SK-N-SH treated with all-trans-retinoic acid at 6 μM for 48 hours (cell line): ENCODE measurements at regions not wholly inside any gene's neighbourhood (a gene's known extent, or its start where the extent isn't known, plus 50 kb on each side); places are given as distances from the start of the nearest gene placed in this dataset.
A peak's percentile ranks its signal among the peaks of the same experiment; 100 is the strongest.

Experiments used
- ATAC-seq: fragments of 200-7000 bp; cut with Tn5 transposase; 3 replicates; pipeline ENCODE4 v1.9.1; 2020; ENCODE audit warnings: mild to moderate bottlenecking, moderate library complexity
- ARNTL ChIP-seq: fragments of 450-650 bp; formaldehyde crosslinking; IDR thresholded peaks from 2 replicates; pipeline ENCODE4 v1.5.0; 2020; ENCODE audit warnings: low read depth, mild to moderate bottlenecking, moderate library complexity, borderline replicate concordance
- BACH2 ChIP-seq: fragments of 250-450 bp; sonication (Bioruptor Pico); IDR thresholded peaks from 2 replicates; pipeline ENCODE4 v1.9.0; 2021; ENCODE audit warnings: mild to moderate bottlenecking, borderline replicate concordance
- CSDC2 ChIP-seq: fragments of 250-450 bp; sonication (Bioruptor Pico); IDR thresholded peaks from 2 replicates; pipeline ENCODE4 v1.5.0; 2020; ENCODE audit warnings: mild to moderate bottlenecking, moderate library complexity
- CSRNP3 ChIP-seq: fragments of 250-450 bp; sonication (Bioruptor Pico); IDR thresholded peaks from 2 replicates; pipeline ENCODE4 v1.5.1; 2021; ENCODE audit warnings: mild to moderate bottlenecking, moderate library complexity
- ESRRG ChIP-seq: fragments of 250-450 bp; sonication (Bioruptor Pico); IDR thresholded peaks from 2 replicates; pipeline ENCODE4 v1.6.1; 2021; ENCODE audit warnings: mild to moderate bottlenecking
- GLIS3 ChIP-seq: fragments of 250-450 bp; sonication (Bioruptor Pico); IDR thresholded peaks from 2 replicates; pipeline ENCODE4 v1.5.0; 2020; ENCODE audit warnings: mild to moderate bottlenecking, moderate library complexity
- ISL1 ChIP-seq: fragments of 250-450 bp; sonication (Bioruptor Pico); IDR thresholded peaks from 2 replicates; pipeline ENCODE4 v2.1.2; 2022; ENCODE audit warnings: mild to moderate bottlenecking, moderate library complexity
- OSR1 ChIP-seq: fragments of 250-450 bp; sonication (Bioruptor Pico); IDR thresholded peaks from 2 replicates; pipeline ENCODE4 v1.8.0; 2022; ENCODE audit warnings: moderate library complexity, mild to moderate bottlenecking, inconsistent platforms
- POU6F1 ChIP-seq: fragments of 250-450 bp; sonication (Bioruptor Pico); IDR thresholded peaks from 2 replicates; pipeline ENCODE4 v1.8.0; 2021; ENCODE audit warnings: low read depth, mild to moderate bottlenecking, moderate library complexity, borderline replicate concordance
- PPARA ChIP-seq: fragments of 250-450 bp; sonication (Bioruptor Pico); IDR thresholded peaks from 2 replicates; pipeline ENCODE4 v1.5.0; 2020; ENCODE audit warnings: mild to moderate bottlenecking, borderline replicate concordance
- RARB ChIP-seq: fragments of 250-450 bp; sonication (Bioruptor Pico); IDR thresholded peaks from 2 replicates; pipeline ENCODE4 v1.8.0; 2021; ENCODE audit warnings: mild to moderate bottlenecking, moderate library complexity
- SNAI2 ChIP-seq: fragments of 250-450 bp; sonication (Bioruptor Pico); IDR thresholded peaks from 2 replicates; pipeline ENCODE4 v1.5.0; 2020; ENCODE audit warnings: mild to moderate bottlenecking, moderate library complexity
- TCF4 ChIP-seq: fragments of 250-450 bp; sonication (Bioruptor Pico); IDR thresholded peaks from 2 replicates; pipeline ENCODE4 v1.8.0; 2021; ENCODE audit warnings: mild to moderate bottlenecking, moderate library complexity, borderline replicate concordance
- TOX ChIP-seq: fragments of 250-450 bp; sonication (Bioruptor Pico); IDR thresholded peaks from 2 replicates; pipeline ENCODE4 v1.8.0; 2021; ENCODE audit warnings: mild to moderate bottlenecking, moderate library complexity, borderline replicate concordance
- ZC3H10 ChIP-seq: fragments of 250-450 bp; sonication (Bioruptor Pico); IDR thresholded peaks from 2 replicates; pipeline ENCODE4 v1.5.1; 2021; ENCODE audit warnings: mild to moderate bottlenecking, moderate library complexity
- ZFP3 ChIP-seq: fragments of 250-450 bp; sonication (Bioruptor Pico); IDR thresholded peaks from 2 replicates; pipeline ENCODE4 v1.5.0; 2020; ENCODE audit warnings: mild to moderate bottlenecking, moderate library complexity
- ZFP30 ChIP-seq: fragments of 450-650 bp; formaldehyde crosslinking; IDR thresholded peaks from 2 replicates; pipeline ENCODE4 v1.5.0; 2022; ENCODE audit warnings: mild to moderate bottlenecking, moderate library complexity
- ZNF565 ChIP-seq: fragments of 450-650 bp; formaldehyde crosslinking; conservative IDR thresholded peaks from 2 replicates; pipeline ENCODE4 v1.5.0; 2020; ENCODE audit warnings: low read depth, mild to moderate bottlenecking, moderate library complexity
- ZNF70 ChIP-seq: fragments of 450-650 bp; formaldehyde crosslinking; IDR thresholded peaks from 2 replicates; pipeline ENCODE4 v1.5.0; 2020; ENCODE audit warnings: mild to moderate bottlenecking, moderate library complexity
- ZNF8 ChIP-seq: fragments of 450-650 bp; formaldehyde crosslinking; IDR thresholded peaks from 2 replicates; pipeline ENCODE4 v1.5.0; 2020; ENCODE audit warnings: mild to moderate bottlenecking, moderate library complexity
- TF ChIP-seq, protein P1 (sequence below): fragments of 250-450 bp; sonication (Bioruptor Pico); IDR thresholded peaks from 2 replicates; pipeline ENCODE4 v1.8.0; 2020; ENCODE audit warnings: mild to moderate bottlenecking, moderate library complexity, borderline replicate concordance
- TF ChIP-seq, protein P2 (sequence below): fragments of 250-450 bp; sonication (Bioruptor Pico); IDR thresholded peaks from 2 replicates; pipeline ENCODE4 v1.5.0; 2020; ENCODE audit warnings: mild to moderate bottlenecking, moderate library complexity
- TF ChIP-seq, protein P3 (sequence below): fragments of 250-450 bp; sonication (Bioruptor Pico); IDR thresholded peaks from 2 replicates; pipeline ENCODE4 v1.5.1; 2020; ENCODE audit warnings: low read depth, mild to moderate bottlenecking, moderate library complexity

GRCh38 chr12:58479401-58479800 lies 440.9 kb downstream of the LRIG3 start:
- no peak for TF ChIP-seq CSRNP3 (CRISPR knock-in tag)
- no peak for TF ChIP-seq ZFP3 (CRISPR knock-in tag)
- no peak for TF ChIP-seq PPARA (CRISPR knock-in tag)
- TF ChIP-seq ZC3H10 (CRISPR knock-in tag), result no peak
- TF ChIP-seq, protein P1, sequence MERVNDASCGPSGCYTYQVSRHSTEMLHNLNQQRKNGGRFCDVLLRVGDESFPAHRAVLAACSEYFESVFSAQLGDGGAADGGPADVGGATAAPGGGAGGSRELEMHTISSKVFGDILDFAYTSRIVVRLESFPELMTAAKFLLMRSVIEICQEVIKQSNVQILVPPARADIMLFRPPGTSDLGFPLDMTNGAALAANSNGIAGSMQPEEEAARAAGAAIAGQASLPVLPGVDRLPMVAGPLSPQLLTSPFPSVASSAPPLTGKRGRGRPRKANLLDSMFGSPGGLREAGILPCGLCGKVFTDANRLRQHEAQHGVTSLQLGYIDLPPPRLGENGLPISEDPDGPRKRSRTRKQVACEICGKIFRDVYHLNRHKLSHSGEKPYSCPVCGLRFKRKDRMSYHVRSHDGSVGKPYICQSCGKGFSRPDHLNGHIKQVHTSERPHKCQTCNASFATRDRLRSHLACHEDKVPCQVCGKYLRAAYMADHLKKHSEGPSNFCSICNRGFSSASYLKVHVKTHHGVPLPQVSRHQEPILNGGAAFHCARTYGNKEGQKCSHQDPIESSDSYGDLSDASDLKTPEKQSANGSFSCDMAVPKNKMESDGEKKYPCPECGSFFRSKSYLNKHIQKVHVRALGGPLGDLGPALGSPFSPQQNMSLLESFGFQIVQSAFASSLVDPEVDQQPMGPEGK (CRISPR knock-in tag), result no peak
- TF ChIP-seq GLIS3 (CRISPR knock-in tag), result no peak
- no peak for TF ChIP-seq ZNF70 (CRISPR knock-in tag)
- TF ChIP-seq ARNTL (CRISPR knock-in tag), result no peak
- TF ChIP-seq ZNF565 (CRISPR knock-in tag), result no peak
- no peak for TF ChIP-seq POU6F1
- no peak for TF ChIP-seq ESRRG (CRISPR knock-in tag)
- no peak for TF ChIP-seq RARB
- no peak for TF ChIP-seq ZFP30 (CRISPR knock-in tag)
- TF ChIP-seq TCF4 (CRISPR knock-in tag), result no peak
- TF ChIP-seq, protein P2, sequence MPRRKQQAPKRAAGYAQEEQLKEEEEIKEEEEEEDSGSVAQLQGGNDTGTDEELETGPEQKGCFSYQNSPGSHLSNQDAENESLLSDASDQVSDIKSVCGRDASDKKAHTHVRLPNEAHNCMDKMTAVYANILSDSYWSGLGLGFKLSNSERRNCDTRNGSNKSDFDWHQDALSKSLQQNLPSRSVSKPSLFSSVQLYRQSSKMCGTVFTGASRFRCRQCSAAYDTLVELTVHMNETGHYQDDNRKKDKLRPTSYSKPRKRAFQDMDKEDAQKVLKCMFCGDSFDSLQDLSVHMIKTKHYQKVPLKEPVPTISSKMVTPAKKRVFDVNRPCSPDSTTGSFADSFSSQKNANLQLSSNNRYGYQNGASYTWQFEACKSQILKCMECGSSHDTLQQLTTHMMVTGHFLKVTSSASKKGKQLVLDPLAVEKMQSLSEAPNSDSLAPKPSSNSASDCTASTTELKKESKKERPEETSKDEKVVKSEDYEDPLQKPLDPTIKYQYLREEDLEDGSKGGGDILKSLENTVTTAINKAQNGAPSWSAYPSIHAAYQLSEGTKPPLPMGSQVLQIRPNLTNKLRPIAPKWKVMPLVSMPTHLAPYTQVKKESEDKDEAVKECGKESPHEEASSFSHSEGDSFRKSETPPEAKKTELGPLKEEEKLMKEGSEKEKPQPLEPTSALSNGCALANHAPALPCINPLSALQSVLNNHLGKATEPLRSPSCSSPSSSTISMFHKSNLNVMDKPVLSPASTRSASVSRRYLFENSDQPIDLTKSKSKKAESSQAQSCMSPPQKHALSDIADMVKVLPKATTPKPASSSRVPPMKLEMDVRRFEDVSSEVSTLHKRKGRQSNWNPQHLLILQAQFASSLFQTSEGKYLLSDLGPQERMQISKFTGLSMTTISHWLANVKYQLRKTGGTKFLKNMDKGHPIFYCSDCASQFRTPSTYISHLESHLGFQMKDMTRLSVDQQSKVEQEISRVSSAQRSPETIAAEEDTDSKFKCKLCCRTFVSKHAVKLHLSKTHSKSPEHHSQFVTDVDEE (CRISPR knock-in tag), result no peak
- no peak for TF ChIP-seq ZNF8 (CRISPR knock-in tag)
- TF ChIP-seq, all 23 proteins: peak for 0

DNA sequence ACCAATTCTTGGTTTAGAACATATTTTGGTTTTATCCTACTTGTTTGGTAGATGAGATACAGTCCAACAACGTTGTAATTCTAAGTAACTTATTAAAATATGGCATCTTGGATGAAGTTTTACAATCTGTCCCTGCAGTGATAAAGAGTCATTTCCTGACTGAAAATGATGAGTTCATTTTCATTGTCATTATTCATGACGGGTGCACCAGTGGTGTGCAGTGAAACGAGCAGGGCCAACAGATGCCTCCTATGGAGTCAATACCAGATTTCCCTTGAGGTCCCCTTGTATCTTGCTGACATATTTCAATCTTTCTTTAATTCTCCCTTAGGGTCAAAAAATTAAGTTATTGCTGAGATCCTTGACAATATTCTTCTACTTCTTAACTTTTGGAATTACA lies 438.5 kb downstream of the LRIG3 start:
- no peak for TF ChIP-seq OSR1 (CRISPR knock-in tag)
- no peak for TF ChIP-seq ZFP3 (CRISPR knock-in tag)
- no peak for TF ChIP-seq ESRRG (CRISPR knock-in tag)
- TF ChIP-seq ZNF565 (CRISPR knock-in tag), result no peak
- TF ChIP-seq TCF4 (CRISPR knock-in tag), result no peak
- no peak for TF ChIP-seq PPARA (CRISPR knock-in tag)
- TF ChIP-seq ZC3H10 (CRISPR knock-in tag), result no peak
- no peak for TF ChIP-seq ZNF70 (CRISPR knock-in tag)
- TF ChIP-seq BACH2, result no peak
- no peak for ATAC-seq

More at GRCh38 chr12:58479401-58479800, 440.9 kb downstream of the LRIG3 start:
- ATAC-seq, result no peak

DNA sequence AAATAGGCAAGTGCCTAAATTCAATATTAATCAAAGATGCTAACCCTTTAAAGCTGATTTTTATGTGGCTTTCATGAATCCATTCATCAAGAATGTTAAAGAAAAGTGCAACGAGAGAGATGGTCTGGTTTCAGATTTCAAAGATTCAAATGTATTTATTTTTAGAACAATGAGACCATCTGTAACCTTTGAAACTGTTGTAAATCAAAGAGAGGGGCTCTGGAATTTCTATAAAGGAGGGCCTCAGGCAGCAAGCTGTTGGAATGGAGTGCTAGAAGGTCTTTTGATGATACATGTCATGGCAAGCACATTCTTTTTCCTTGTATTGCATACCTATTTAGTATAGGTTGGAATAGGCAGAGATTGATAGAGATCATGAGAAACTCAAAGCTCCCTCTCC lies 433.0 kb downstream of the LRIG3 start:
- ATAC-seq, result peak; percentile 27; the same call in 1 of the 3 replicates
- TF ChIP-seq, protein P3, sequence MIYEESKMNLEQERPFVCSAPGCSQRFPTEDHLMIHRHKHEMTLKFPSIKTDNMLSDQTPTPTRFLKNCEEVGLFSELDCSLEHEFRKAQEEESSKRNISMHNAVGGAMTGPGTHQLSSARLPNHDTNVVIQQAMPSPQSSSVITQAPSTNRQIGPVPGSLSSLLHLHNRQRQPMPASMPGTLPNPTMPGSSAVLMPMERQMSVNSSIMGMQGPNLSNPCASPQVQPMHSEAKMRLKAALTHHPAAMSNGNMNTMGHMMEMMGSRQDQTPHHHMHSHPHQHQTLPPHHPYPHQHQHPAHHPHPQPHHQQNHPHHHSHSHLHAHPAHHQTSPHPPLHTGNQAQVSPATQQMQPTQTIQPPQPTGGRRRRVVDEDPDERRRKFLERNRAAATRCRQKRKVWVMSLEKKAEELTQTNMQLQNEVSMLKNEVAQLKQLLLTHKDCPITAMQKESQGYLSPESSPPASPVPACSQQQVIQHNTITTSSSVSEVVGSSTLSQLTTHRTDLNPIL, result no peak
- TF ChIP-seq CSDC2 (CRISPR knock-in tag), result no peak
- no peak for TF ChIP-seq GLIS3 (CRISPR knock-in tag)
- TF ChIP-seq ZC3H10 (CRISPR knock-in tag), result no peak
- no peak for TF ChIP-seq TOX (CRISPR knock-in tag)
- no peak for TF ChIP-seq RARB
- TF ChIP-seq BACH2, result no peak
- TF ChIP-seq SNAI2 (CRISPR knock-in tag), result no peak
- no peak for TF ChIP-seq ZNF8 (CRISPR knock-in tag)
- TF ChIP-seq, protein P2 (CRISPR knock-in tag), result no peak
- no peak for TF ChIP-seq ZFP30 (CRISPR knock-in tag)
- TF ChIP-seq ARNTL (CRISPR knock-in tag), result no peak
- TF ChIP-seq ZNF565 (CRISPR knock-in tag), result no peak
- TF ChIP-seq ESRRG (CRISPR knock-in tag), result no peak
- TF ChIP-seq OSR1 (CRISPR knock-in tag), result no peak
- no peak for TF ChIP-seq POU6F1
- TF ChIP-seq TCF4 (CRISPR knock-in tag), result no peak
- TF ChIP-seq ISL1, result no peak
- no peak for TF ChIP-seq PPARA (CRISPR knock-in tag)
- TF ChIP-seq, all 23 proteins: peak for 0
